IPS-18c (cell line): ENCODE measurements at regions not wholly inside any gene's neighbourhood (a gene's known extent, or its start where the extent isn't known, plus 50 kb on each side); places are given as distances from the start of the nearest gene placed in this dataset.

Source experiments
- H3K4me3 ChIP-seq: 2 replicates; pipeline ENCODE4 v1.7.0; 2013; ENCODE audit warnings: low read depth, mild to moderate bottlenecking, low read length, moderate library complexity; ENCODE audit not compliant: insufficient read depth
- H3K9me3 ChIP-seq: one replicate; pipeline ENCODE4 v1.6.1; 2013; ENCODE audit warnings: mild to moderate bottlenecking, low read length, moderate library complexity; ENCODE audit not compliant: control insufficient read depth, insufficient read depth

- peaks cover 2% of the 10 kb centered on the region for H3K9me3 ChIP-seq
- no peak overlapping the region for H3K4me3 ChIP-seq
Measured at GRCh38 chr13:44243198-44243857, 130.3 kb upstream of the SERP2 start.

GRCh38 chr13:44244288-44244687 is 129.3 kb upstream of the SERP2 start:
- Histone ChIP-seq H3K4me3 (no peak overlapping the region), H3K9me3 (peaks cover 2% of the 10 kb centered on the region)

GRCh38 chr13:44249431-44249836 is 124.2 kb upstream of the SERP2 start:
- no peak overlapping the region for H3K4me3 ChIP-seq

GRCh38 chr13:44252938-44253337 is 120.7 kb upstream of the SERP2 start:
- Histone ChIP-seq H3K9me3 (no peaks in the 10 kb centered on the region), H3K4me3 (no peak overlapping the region)

More at GRCh38 chr13:44249431-44249836, 124.2 kb upstream of the SERP2 start:
- H3K9me3 ChIP-seq = no peaks in the 10 kb centered on the region

GRCh38 chr13:44255771-44256364 is 117.8 kb upstream of the SERP2 start:
- Histone ChIP-seq H3K4me3 (no peak overlapping the region), H3K9me3 (no peaks in the 10 kb centered on the region)

GRCh38 chr13:44257796-44258195 is 115.8 kb upstream of the SERP2 start:
- H3K9me3 ChIP-seq = no peaks in the 10 kb centered on the region

GRCh38 chr13:44259045-44260027 is 114.3 kb upstream of the SERP2 start:
- Histone ChIP-seq H3K9me3 (no peaks in the 10 kb centered on the region), H3K4me3 (no peak overlapping the region)

More at GRCh38 chr13:44257796-44258195, 115.8 kb upstream of the SERP2 start:
- H3K4me3 ChIP-seq = no peak overlapping the region

GRCh38 chr13:44260336-44260735 is 113.3 kb upstream of the SERP2 start:
- Histone ChIP-seq H3K9me3 (no peaks in the 10 kb centered on the region), H3K4me3 (no peak overlapping the region)

GRCh38 chr13:44263751-44264620 is 109.6 kb upstream of the SERP2 start:
- H3K9me3 ChIP-seq = peaks cover 2% of the 10 kb centered on the region
- no peak overlapping the region for H3K4me3 ChIP-seq

GRCh38 chr13:44266305-44266704 is 107.3 kb upstream of the SERP2 start:
- peaks cover 2% of the 10 kb centered on the region for H3K9me3 ChIP-seq

GRCh38 chr13:44266772-44267171 is 106.9 kb upstream of the SERP2 start:
- H3K9me3 ChIP-seq = peaks cover 2% of the 10 kb centered on the region
- H3K4me3 ChIP-seq = no peak overlapping the region

More at GRCh38 chr13:44266305-44266704, 107.3 kb upstream of the SERP2 start:
- H3K4me3 ChIP-seq = no peak overlapping the region

GRCh38 chr13:44267203-44267602 is 106.4 kb upstream of the SERP2 start:
- Histone ChIP-seq H3K9me3 (peaks cover 2% of the 10 kb centered on the region), H3K4me3 (no peak overlapping the region)

GRCh38 chr13:44267980-44268379 is 105.6 kb upstream of the SERP2 start:
- Histone ChIP-seq H3K4me3 (no peak overlapping the region), H3K9me3 (peaks cover 2% of the 10 kb centered on the region)

GRCh38 chr13:44268980-44269379 is 104.6 kb upstream of the SERP2 start:
- no peak overlapping the region for H3K4me3 ChIP-seq
- H3K9me3 ChIP-seq = peaks cover 2% of the 10 kb centered on the region

GRCh38 chr13:44270150-44270549 is 103.5 kb upstream of the SERP2 start:
- Histone ChIP-seq H3K4me3 (no peak overlapping the region), H3K9me3 (peaks cover 2% of the 10 kb centered on the region)

- Histone ChIP-seq H3K4me3 (no peak overlapping the region), H3K9me3 (peaks cover 2% of the 10 kb centered on the region)
Measured at GRCh38 chr13:44271031-44271455, 102.6 kb upstream of the SERP2 start.

- Histone ChIP-seq H3K9me3 (peaks cover 2% of the 10 kb centered on the region), H3K4me3 (no peak overlapping the region)
Measured at GRCh38 chr13:44271473-44271872, 102.2 kb upstream of the SERP2 start.
